ENCODE measurements at regions not wholly inside any gene's neighbourhood (a gene's known extent, or its start where the extent isn't known, plus 50 kb on each side); places are given as distances from the start of the nearest gene placed in this dataset.

GRCh38 chr4:123110147-123110546 is 187.8 kb upstream of the NUDT6 start:
- Mint-ChIP-seq H3K4me3 (no peak overlapping the region), H3K9me3 (no peaks in the 10 kb centered on the region), H3K4me1 (ENCODE audit: low read depth) (no peaks in the 10 kb centered on the region), H3K27ac (no peak overlapping the region), H3K36me3 (ENCODE audit: low read depth) (peaks cover 29% of the 10 kb centered on the region), H3K27me3 (no peaks in the 10 kb centered on the region)
- no peaks in the 10 kb centered on the region for H3K27me3 ChIP-seq (ENCODE audit: control insufficient read depth in 1 of 2, insufficient read depth in 2 of 2, low read length in 2 of 2)
- H3K9me3 ChIP-seq (ENCODE audit: control insufficient read depth in 1 of 2, insufficient read depth in 1 of 2, low read length in 2 of 2): peaks cover 0 to 15% of the 10 kb centered on the region in 2 experiments
- intact Hi-C loops (cut with DNase I, micrococcal nuclease): no loop called here
- no peaks in the 10 kb centered on the region for H3K4me1 ChIP-seq (ENCODE audit: insufficient read depth, low read length)
- H3K27ac ChIP-seq (ENCODE audit: low read depth in 1 of 2, low read length in 2 of 2): no peak overlapping the region
- no peak for ATAC-seq (ENCODE audit: poor library complexity)
- H3K4me3 ChIP-seq (ENCODE audit: low read length): no peak overlapping the region
- no peaks in the 10 kb centered on the region for H3K36me3 ChIP-seq (ENCODE audit: insufficient read depth, low read length)
- ChIA-PET POLR2A (no interaction called here), CTCF (no interaction called here)
- TF ChIP-seq CTCF (IDR thresholded peaks at IDR 0.05): no peak
- DNase-seq: no peak

DNA sequence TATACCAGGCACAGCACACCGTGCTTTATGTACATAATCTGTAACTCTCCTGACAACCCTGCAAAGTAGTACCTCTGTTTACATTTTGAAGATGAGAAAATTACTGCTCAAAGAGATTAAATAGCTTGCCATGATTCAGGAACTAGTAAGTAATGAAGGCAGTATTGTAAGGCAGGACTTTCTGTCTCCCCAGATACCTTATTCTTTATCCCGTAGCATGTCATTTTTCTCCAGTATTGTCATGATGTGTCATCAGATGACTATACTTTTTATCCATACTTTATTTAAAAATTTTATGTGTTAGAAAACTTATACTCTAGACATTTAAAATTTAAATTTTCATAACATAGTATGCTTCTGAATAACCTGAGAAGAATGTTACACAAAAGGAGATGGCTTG is 188.3 kb upstream of the NUDT6 start:
- Histone ChIP-seq H3K9me3 (ENCODE audit: control insufficient read depth in 1 of 2, insufficient read depth in 1 of 2, low read length in 2 of 2) (peaks cover 0 to 17% of the 10 kb centered on the region in 2 experiments), H3K27me3 (ENCODE audit: control insufficient read depth in 1 of 2, insufficient read depth in 2 of 2, low read length in 2 of 2) (no peaks in the 10 kb centered on the region), H3K4me3 (ENCODE audit: low read length) (no peak overlapping the region), H3K27ac (ENCODE audit: low read depth in 1 of 2, low read length in 2 of 2) (no peak overlapping the region), H3K4me1 (ENCODE audit: insufficient read depth, low read length) (no peaks in the 10 kb centered on the region), H3K36me3 (ENCODE audit: insufficient read depth, low read length) (no peaks in the 10 kb centered on the region)
- POLR2A ChIA-PET: no interaction called here
- peaks cover 23% of the 10 kb centered on the region for H3K36me3 Mint-ChIP-seq (ENCODE audit: low read depth)
- H3K9me3 Mint-ChIP-seq: no peaks in the 10 kb centered on the region
- ATAC-seq (ENCODE audit: poor library complexity) (no peak), DNase-seq (no peak)
- no peak overlapping the region for H3K4me3 Mint-ChIP-seq
- CTCF ChIA-PET: interaction anchor here (0.6 kb wide), 1 partner anchor 321 kb away, joined by 3 read pairs; no protein-coding TSS in a partner anchor
- no peaks in the 10 kb centered on the region for H3K27me3 Mint-ChIP-seq
- no peaks in the 10 kb centered on the region for H3K4me1 Mint-ChIP-seq (ENCODE audit: low read depth)
- no peak for TF ChIP-seq CTCF (IDR thresholded peaks at IDR 0.05)
- H3K27ac Mint-ChIP-seq: no peak overlapping the region
- intact Hi-C loops (cut with DNase I, micrococcal nuclease): no loop called here

GRCh38 chr4:123113155-123113554 is 190.8 kb upstream of the NUDT6 start:
- peaks cover 15% of the 10 kb centered on the region for H3K36me3 Mint-ChIP-seq (ENCODE audit: low read depth)
- no peaks in the 10 kb centered on the region for H3K9me3 Mint-ChIP-seq
- no peaks in the 10 kb centered on the region for H3K27me3 ChIP-seq (ENCODE audit: control insufficient read depth in 1 of 2, insufficient read depth in 2 of 2, low read length in 2 of 2)
- H3K4me1 ChIP-seq (ENCODE audit: insufficient read depth, low read length): no peaks in the 10 kb centered on the region
- ChIA-PET CTCF (no interaction called here), POLR2A (no interaction called here)
- H3K27ac Mint-ChIP-seq: no peak overlapping the region
- no peak overlapping the region for H3K4me3 Mint-ChIP-seq
- intact Hi-C loops (cut with DNase I, micrococcal nuclease): no loop called here
- no peak for TF ChIP-seq CTCF (IDR thresholded peaks at IDR 0.05)
- ATAC-seq (ENCODE audit: poor library complexity) (no peak), DNase-seq (no peak)
- no peaks in the 10 kb centered on the region for H3K36me3 ChIP-seq (ENCODE audit: insufficient read depth, low read length)
- H3K4me1 Mint-ChIP-seq (ENCODE audit: low read depth): no peaks in the 10 kb centered on the region
- H3K4me3 ChIP-seq (ENCODE audit: low read length): no peak overlapping the region
- no peak overlapping the region for H3K27ac ChIP-seq (ENCODE audit: low read depth in 1 of 2, low read length in 2 of 2)
- H3K9me3 ChIP-seq (ENCODE audit: control insufficient read depth in 1 of 2, insufficient read depth in 1 of 2, low read length in 2 of 2): peaks cover 0 to 17% of the 10 kb centered on the region in 2 experiments
- H3K27me3 Mint-ChIP-seq: no peaks in the 10 kb centered on the region
